BE2C (cell line): ENCODE measurements at regions not wholly inside any gene's neighbourhood (a gene's known extent, or its start where the extent isn't known, plus 50 kb on each side); places are given as distances from the start of the nearest gene placed in this dataset.

ENCODE experiments used
- DNase-seq: peaks from one replicate; pipeline ENCODE4 v3.0.0-alpha.2; 2020
- H3K27me3 ChIP-seq: fragments of 250-450 bp; sonication (Bioruptor Pico); 2 replicates; pipeline ENCODE4 v1.5.1; 2020; ENCODE audit warnings: mild to moderate bottlenecking
- H3K36me3 ChIP-seq: fragments of 250-450 bp; sonication (Bioruptor Pico); 2 replicates; pipeline ENCODE4 v1.5.1; 2020; ENCODE audit warnings: mild to moderate bottlenecking
- H3K4me1 ChIP-seq: fragments of 250-450 bp; sonication (Bioruptor Pico); 2 replicates; pipeline ENCODE4 v1.5.1; 2020
- H3K4me3 ChIP-seq: 2 replicates; pipeline ENCODE4 v1.5.1; 2011; ENCODE audit warnings: low read depth, low read length
- H3K9me3 ChIP-seq: fragments of 250-450 bp; sonication (Bioruptor Pico); 2 replicates; pipeline ENCODE4 v1.5.1; 2020
- TF ChIP-seq, protein P1 (sequence below): IDR thresholded peaks from 2 replicates; pipeline ENCODE4 v1.5.1; 2012; ENCODE audit warnings: mild to moderate bottlenecking, low read depth, low read length

DNA sequence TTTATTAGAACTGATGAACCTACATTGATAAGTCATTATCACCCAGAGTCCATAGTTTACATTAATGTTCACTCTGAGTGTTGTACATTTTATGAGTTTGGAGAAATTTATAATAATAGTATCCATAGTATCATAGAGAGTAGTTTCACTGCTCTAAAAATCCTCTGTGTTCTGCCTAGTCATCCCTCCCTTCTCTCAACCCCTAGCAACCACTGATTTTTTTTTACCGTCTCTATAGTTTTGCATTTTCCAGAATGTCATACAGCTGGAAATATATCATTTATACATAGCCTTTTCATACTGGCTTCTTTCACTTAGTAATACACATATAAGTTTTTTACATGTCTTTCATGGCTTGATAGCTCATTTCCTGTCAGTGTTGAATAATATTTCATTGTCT is 231.1 kb downstream of the RAD51AP2 start:
- Histone ChIP-seq H3K27me3 (no peaks in the 10 kb centered on the region), H3K4me1 (no peaks in the 10 kb centered on the region), H3K4me3 (no peak overlapping the region), H3K9me3 (no peaks in the 10 kb centered on the region), H3K36me3 (no peaks in the 10 kb centered on the region)
- TF ChIP-seq, protein P1, sequence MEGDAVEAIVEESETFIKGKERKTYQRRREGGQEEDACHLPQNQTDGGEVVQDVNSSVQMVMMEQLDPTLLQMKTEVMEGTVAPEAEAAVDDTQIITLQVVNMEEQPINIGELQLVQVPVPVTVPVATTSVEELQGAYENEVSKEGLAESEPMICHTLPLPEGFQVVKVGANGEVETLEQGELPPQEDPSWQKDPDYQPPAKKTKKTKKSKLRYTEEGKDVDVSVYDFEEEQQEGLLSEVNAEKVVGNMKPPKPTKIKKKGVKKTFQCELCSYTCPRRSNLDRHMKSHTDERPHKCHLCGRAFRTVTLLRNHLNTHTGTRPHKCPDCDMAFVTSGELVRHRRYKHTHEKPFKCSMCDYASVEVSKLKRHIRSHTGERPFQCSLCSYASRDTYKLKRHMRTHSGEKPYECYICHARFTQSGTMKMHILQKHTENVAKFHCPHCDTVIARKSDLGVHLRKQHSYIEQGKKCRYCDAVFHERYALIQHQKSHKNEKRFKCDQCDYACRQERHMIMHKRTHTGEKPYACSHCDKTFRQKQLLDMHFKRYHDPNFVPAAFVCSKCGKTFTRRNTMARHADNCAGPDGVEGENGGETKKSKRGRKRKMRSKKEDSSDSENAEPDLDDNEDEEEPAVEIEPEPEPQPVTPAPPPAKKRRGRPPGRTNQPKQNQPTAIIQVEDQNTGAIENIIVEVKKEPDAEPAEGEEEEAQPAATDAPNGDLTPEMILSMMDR: no peak
- DNase-seq: no peak

DNA sequence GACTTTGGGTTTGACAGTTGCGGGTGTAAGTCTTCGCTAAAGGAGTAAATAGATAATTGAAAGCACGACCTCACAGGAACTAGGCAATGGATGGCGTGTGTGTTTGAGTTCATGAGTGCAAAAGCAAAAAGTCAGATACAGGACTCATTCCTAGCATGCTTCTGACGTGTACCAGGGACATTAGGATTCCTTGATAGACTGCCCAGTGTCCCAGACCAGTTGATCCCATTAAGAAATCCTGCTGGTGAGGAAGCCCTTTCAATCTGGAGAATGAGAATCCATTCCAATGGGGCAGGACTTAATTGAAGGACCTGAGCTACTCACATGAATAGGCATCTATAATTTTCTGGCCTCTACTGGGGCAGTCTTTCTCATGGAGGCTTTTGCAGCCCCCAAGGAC is 235.4 kb downstream of the RAD51AP2 start:
- no peaks in the 10 kb centered on the region for H3K36me3 ChIP-seq
- no peak overlapping the region for H3K4me3 ChIP-seq
- TF ChIP-seq, protein P1: no peak
- H3K27me3 ChIP-seq: no peaks in the 10 kb centered on the region
- H3K4me1 ChIP-seq: no peaks in the 10 kb centered on the region
- no peak for DNase-seq
- no peaks in the 10 kb centered on the region for H3K9me3 ChIP-seq

DNA sequence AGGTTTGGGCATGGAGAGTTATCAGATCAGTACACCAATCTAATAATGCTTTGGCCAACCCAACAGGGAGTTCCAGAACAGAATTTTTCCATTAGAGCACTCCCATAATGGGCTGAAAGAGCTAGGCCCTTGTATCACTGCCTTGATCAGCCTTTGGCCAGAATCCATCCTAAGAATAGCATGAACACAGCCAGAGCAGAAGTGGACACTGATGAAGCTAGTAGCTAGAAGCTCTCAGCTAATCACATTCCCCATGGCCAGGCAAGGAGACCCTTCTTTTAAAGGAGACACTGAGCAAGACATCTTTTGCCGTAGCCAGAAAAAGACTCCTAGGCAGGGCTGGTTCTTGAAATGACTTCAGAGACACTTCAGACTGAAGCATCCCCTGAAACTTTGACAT is 236.0 kb downstream of the RAD51AP2 start:
- no peaks in the 10 kb centered on the region for H3K4me1 ChIP-seq
- TF ChIP-seq, protein P1: no peak
- DNase-seq: no peak
- H3K36me3 ChIP-seq: no peaks in the 10 kb centered on the region
- H3K9me3 ChIP-seq: no peaks in the 10 kb centered on the region
- no peak overlapping the region for H3K4me3 ChIP-seq
- no peaks in the 10 kb centered on the region for H3K27me3 ChIP-seq

DNA sequence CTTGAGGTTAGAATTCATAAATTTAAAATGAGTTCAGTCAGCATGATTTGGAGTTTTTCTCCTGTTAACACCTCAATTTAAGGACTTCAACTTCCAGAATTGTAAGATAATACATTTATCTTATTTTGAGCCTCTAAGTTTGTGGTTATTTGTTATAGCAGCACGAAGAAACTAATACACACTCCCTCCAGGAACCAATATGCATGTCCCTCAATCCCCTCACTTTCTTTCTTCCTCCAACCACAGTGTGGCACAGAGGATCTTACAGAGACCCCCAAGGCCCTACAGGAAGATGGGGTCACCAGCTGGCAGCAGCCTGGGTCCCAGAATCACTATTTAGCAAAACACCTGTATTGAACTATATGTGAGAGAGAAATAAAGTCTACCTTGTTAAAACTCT is 242.0 kb downstream of the RAD51AP2 start:
- Histone ChIP-seq H3K27me3 (no peaks in the 10 kb centered on the region), H3K36me3 (no peaks in the 10 kb centered on the region), H3K4me3 (no peak overlapping the region), H3K9me3 (no peaks in the 10 kb centered on the region), H3K4me1 (no peaks in the 10 kb centered on the region)
- TF ChIP-seq, protein P1: no peak
- DNase-seq: no peak

DNA sequence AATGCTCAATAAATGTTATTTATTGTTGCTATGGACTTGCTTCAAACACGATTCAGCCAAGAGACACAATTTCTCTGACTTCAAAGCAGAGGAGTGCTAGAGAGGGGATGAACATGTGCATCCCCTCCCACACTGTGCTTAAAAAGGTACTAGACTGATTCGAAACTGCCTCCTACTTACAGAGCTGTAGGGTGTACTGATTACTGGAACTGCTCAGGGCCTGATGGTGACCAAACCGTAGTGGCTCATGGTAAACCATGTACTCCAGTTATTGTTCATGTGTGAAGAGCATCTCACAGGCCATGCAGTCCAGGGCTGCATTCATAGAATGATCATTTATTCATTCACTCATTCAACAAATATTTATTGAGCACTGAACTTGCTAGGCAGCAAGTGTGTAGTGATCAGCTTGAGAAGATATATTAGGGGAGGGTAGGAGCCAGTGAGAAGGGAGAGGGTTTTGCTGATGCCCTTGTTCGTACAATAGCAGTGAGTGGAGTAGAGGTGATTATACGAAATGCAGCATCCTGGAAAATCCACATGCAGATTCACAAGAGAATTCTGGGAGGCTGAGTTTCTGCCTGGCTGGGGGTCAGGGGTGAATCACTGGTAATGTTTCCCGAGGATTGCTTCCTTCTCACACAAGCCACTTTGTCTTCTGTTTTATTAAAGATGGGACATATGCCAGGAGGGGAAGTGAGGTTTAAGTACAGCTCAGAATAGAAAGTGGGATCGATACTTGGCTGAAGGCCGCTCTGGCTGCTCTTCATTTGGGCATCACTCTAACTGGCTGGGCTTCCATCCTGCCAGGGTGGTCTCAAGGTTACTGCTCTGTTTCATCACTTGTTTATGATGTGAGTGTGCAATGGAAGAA is 245.4 kb downstream of the RAD51AP2 start:
- Histone ChIP-seq H3K27me3 (no peaks in the 10 kb centered on the region), H3K9me3 (no peaks in the 10 kb centered on the region), H3K4me1 (no peaks in the 10 kb centered on the region), H3K36me3 (no peaks in the 10 kb centered on the region), H3K4me3 (no peak overlapping the region)
- TF ChIP-seq, protein P1: no peak
- DNase-seq: no peak

DNA sequence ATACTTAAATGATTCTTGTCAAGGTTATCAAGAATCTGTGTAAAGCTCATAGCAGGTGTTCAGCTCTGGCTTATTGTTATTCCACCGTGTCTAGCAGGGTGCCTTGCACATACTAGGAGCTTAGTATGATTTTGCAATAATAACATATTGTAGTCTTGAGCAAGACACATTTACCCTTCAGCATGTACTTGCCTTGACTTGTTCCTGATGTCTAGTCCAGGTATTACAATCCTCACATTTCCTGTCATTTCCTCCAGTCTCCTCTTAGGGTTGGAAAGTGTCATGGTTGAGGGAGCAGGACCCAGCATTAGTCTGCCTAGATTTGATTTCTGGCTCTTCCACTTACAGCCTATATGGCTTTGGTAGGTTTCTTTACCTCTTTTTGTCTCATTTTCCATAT is 246.1 kb downstream of the RAD51AP2 start:
- TF ChIP-seq, protein P1: no peak
- no peaks in the 10 kb centered on the region for H3K27me3 ChIP-seq
- H3K9me3 ChIP-seq: no peaks in the 10 kb centered on the region
- no peaks in the 10 kb centered on the region for H3K36me3 ChIP-seq
- H3K4me1 ChIP-seq: no peaks in the 10 kb centered on the region
- no peak overlapping the region for H3K4me3 ChIP-seq
- no peak for DNase-seq
